ENCODE measurements at regions not wholly inside any gene's neighbourhood (a gene's known extent, or its start where the extent isn't known, plus 50 kb on each side); places are given as distances from the start of the nearest gene placed in this dataset.

GRCh38 chr17:54727624-54728023 is 173.0 kb upstream of the TOM1L1 start:
- H3K36me3 Mint-ChIP-seq (ENCODE audit: low read depth) = no peaks in the 10 kb centered on the region
- no peaks in the 10 kb centered on the region for H3K4me1 Mint-ChIP-seq
- H3K4me3 ChIP-seq (ENCODE audit: low read length) = no peak overlapping the region
- no peak for TF ChIP-seq CTCF (conservative IDR thresholded peaks at IDR 0.05)
- H3K27me3 ChIP-seq (ENCODE audit: control insufficient read depth, insufficient read depth, low read length, poor library complexity, severe bottlenecking) = no peaks in the 10 kb centered on the region
- H3K4me3 Mint-ChIP-seq = no peak overlapping the region
- peaks cover 54% of the 10 kb centered on the region for H3K9me3 Mint-ChIP-seq
- no peaks in the 10 kb centered on the region for H3K4me1 ChIP-seq (ENCODE audit: control insufficient read depth, insufficient read depth, low read length)
- no peak overlapping the region for H3K27ac ChIP-seq (ENCODE audit: low read depth, low read length)
- H3K9ac ChIP-seq (ENCODE audit: extremely low read depth, low read length, poor library complexity, severe bottlenecking) = no peak overlapping the region
- no peaks in the 10 kb centered on the region for H3K36me3 ChIP-seq (ENCODE audit: control insufficient read depth, insufficient read depth, low read length)
- no peak for DNase-seq
- peaks cover 23% of the 10 kb centered on the region for H3K9me3 ChIP-seq (ENCODE audit: control insufficient read depth, low read length)
- H3K27me3 Mint-ChIP-seq (ENCODE audit: insufficient read depth) = no peaks in the 10 kb centered on the region
- H3K27ac Mint-ChIP-seq = no peak overlapping the region

DNA sequence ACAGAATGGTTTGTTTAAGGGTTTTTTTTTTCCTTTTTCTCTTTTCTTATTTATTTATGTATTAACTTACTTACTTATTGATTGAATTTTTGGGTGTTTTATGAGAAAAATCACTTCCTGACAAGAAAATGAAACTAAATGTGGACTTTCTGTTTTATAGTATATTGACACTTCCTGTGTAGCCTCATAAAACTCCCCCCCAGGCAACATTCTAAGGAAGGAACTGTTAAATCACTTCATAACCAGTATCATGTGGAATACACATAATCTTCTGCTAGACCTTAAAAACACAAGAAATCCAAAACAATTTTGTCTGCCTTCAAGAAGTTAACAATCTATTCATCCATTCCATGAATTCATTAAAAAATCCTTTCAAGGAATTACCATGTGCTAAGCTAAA is 164.1 kb upstream of the TOM1L1 start:
- no peaks in the 10 kb centered on the region for H3K4me1 ChIP-seq (ENCODE audit: control insufficient read depth, insufficient read depth, low read length)
- no peak overlapping the region for H3K4me3 Mint-ChIP-seq
- TF ChIP-seq CTCF (conservative IDR thresholded peaks at IDR 0.05) = no peak
- H3K27me3 ChIP-seq (ENCODE audit: control insufficient read depth, insufficient read depth, low read length, poor library complexity, severe bottlenecking) = no peaks in the 10 kb centered on the region
- H3K4me3 ChIP-seq (ENCODE audit: low read length) = no peak overlapping the region
- H3K27ac Mint-ChIP-seq = no peak overlapping the region
- no peak overlapping the region for H3K27ac ChIP-seq (ENCODE audit: low read depth, low read length)
- no peaks in the 10 kb centered on the region for H3K27me3 Mint-ChIP-seq (ENCODE audit: insufficient read depth)
- H3K36me3 ChIP-seq (ENCODE audit: control insufficient read depth, insufficient read depth, low read length) = no peaks in the 10 kb centered on the region
- no peaks in the 10 kb centered on the region for H3K36me3 Mint-ChIP-seq (ENCODE audit: low read depth)
- H3K9me3 ChIP-seq (ENCODE audit: control insufficient read depth, low read length) = no peaks in the 10 kb centered on the region
- no peak for DNase-seq
- H3K4me1 Mint-ChIP-seq = no peaks in the 10 kb centered on the region
- H3K9ac ChIP-seq (ENCODE audit: extremely low read depth, low read length, poor library complexity, severe bottlenecking) = no peak overlapping the region
- peaks cover 13% of the 10 kb centered on the region for H3K9me3 Mint-ChIP-seq

DNA sequence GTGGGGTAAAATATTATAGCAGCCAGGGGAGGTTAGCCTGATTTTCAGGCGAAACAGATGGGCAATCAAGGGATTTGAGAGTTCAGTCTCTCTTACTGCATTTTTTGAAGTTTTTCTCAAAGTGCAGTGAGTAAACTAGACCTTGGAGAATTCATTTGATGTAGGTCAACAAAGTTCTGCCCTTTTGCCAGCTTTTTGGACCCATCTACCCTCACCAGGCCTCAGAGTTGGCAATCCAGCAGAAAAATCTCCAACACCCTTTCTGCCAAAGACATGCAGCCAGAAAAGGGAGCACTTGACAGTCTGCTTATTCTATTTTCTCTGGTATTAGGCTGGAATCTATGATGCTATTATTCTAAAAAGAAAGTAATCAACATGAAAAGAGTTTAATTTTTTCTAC is 162.2 kb upstream of the TOM1L1 start:
- no peak for DNase-seq
- no peaks in the 10 kb centered on the region for H3K27me3 Mint-ChIP-seq (ENCODE audit: insufficient read depth)
- no peak for TF ChIP-seq CTCF (conservative IDR thresholded peaks at IDR 0.05)
- 100% methylated on average over 1 of the region's 1 CpG for WGBS, 2 experiments (ENCODE audit: insufficient coverage in 1 of 2, insufficient read length in 1 of 2)
- Histone ChIP-seq H3K9me3 (ENCODE audit: control insufficient read depth, low read length) (no peaks in the 10 kb centered on the region), H3K4me3 (ENCODE audit: low read length) (no peak overlapping the region), H3K4me1 (ENCODE audit: control insufficient read depth, insufficient read depth, low read length) (no peaks in the 10 kb centered on the region), H3K9ac (ENCODE audit: extremely low read depth, low read length, poor library complexity, severe bottlenecking) (no peak overlapping the region), H3K27me3 (ENCODE audit: control insufficient read depth, insufficient read depth, low read length, poor library complexity, severe bottlenecking) (no peaks in the 10 kb centered on the region), H3K27ac (ENCODE audit: low read depth, low read length) (no peak overlapping the region), H3K36me3 (ENCODE audit: control insufficient read depth, insufficient read depth, low read length) (no peaks in the 10 kb centered on the region)
- H3K9me3 Mint-ChIP-seq = peaks cover 3% of the 10 kb centered on the region
- no peaks in the 10 kb centered on the region for H3K36me3 Mint-ChIP-seq (ENCODE audit: low read depth)
- no peak overlapping the region for H3K27ac Mint-ChIP-seq
- no peak overlapping the region for H3K4me3 Mint-ChIP-seq
- H3K4me1 Mint-ChIP-seq = no peaks in the 10 kb centered on the region

All from endodermal cell (in vitro differentiated cells).